HepG2 (cell line): ENCODE measurements at regions not wholly inside any gene's neighbourhood (a gene's known extent, or its start where the extent isn't known, plus 50 kb on each side); places are given as distances from the start of the nearest gene placed in this dataset.

Source experiments
- ATAC-seq: fragments of 200-7000 bp; cut with Tn5 transposase; 3 replicates; pipeline ENCODE4 v1.9.1; 2020; ENCODE audit warnings: mild to moderate bottlenecking, moderate library complexity
- BruUV-seq: library from RNA; stranded (reverse); fragments of 400-500 nt; replicated peaks from 2 replicates; lab custom pipeline; 2021; lab: Mats Ljungman, UMichigan
- CTCF ChIA-PET: fragments of 300-600 bp; formaldehyde crosslinking; extraction: SDS; loops from one replicate; lab custom pipeline; 2021; ENCODE audit warnings: low total read pairs, inconsistent platforms, low intra/inter-chr PET ratio; lab: Yijun Ruan, JAX
- POLR2A ChIA-PET: fragments of 350-600 bp; sonication (Branson Sonifier 250); formaldehyde crosslinking; loops from one replicate; lab custom pipeline; 2020; ENCODE audit warnings: antibody characterized with exemption, inconsistent platforms; lab: Yijun Ruan, JAX
- DNase-seq: peaks from one replicate; pipeline ENCODE4 v3.0.0-alpha.2; 2015; ENCODE audit warnings: low spot score
- FAIRE-seq: peaks from 3 replicates; lab custom pipeline; 2011; peaks lifted over from hg19 to GRCh38; lab: Jason Lieb, UNC
- H2AFZ ChIP-seq: one replicate; pipeline ENCODE4 v1.6.1; 2011; ENCODE audit warnings: low read length, inconsistent platforms
- H3K27ac ChIP-seq: fragments of 300-600 bp; 3 replicates; pipeline ENCODE4 v1.8.0; 2011; ENCODE audit warnings: mixed run types, mild to moderate bottlenecking, mixed read lengths, low read length, inconsistent platforms; ENCODE audit not compliant: insufficient read depth; ENCODE audit errors: extremely low read length
- H3K27me3 ChIP-seq, 2 experiments: fragments of 200-600 bp in 1 of 2; 2 replicates in 1 of 2; 3 replicates in 1 of 2; pipeline versions ENCODE4 v1.6.0 to v1.8.0; 2011; ENCODE audit warnings: low read length in 2 of 2, mild to moderate bottlenecking in 2 of 2, moderate library complexity in 2 of 2, inconsistent platforms in 1 of 2; ENCODE audit not compliant: insufficient read depth in 2 of 2, control insufficient read depth in 1 of 2
- H3K36me3 ChIP-seq, 2 experiments: fragments of 200-600 bp in 1 of 2; replicated peaks in 1 of 2; 2 replicates in 1 of 2; 3 replicates in 1 of 2; pipeline versions ENCODE4 v1.5.1 to v1.8.0; 2011; ENCODE audit warnings: low read length in 2 of 2, inconsistent platforms in 1 of 2; ENCODE audit not compliant: insufficient read depth in 2 of 2, control insufficient read depth in 1 of 2
- H3K4me1 ChIP-seq: 2 replicates; pipeline ENCODE4 v1.5.1; 2012; ENCODE audit warnings: low read length, inconsistent platforms; ENCODE audit not compliant: insufficient read depth
- H3K4me2 ChIP-seq: 2 replicates; pipeline ENCODE4 v1.6.0; 2011; ENCODE audit warnings: low read depth, low read length, inconsistent platforms
- H3K4me3 ChIP-seq, 3 experiments: fragments of 200-600 bp in 1 of 3; sonication (generic), shearing (Covaris generic) in 1 of 3; replicated peaks in 1 of 3; 2 replicates each; pipeline ENCODE4 v1.5.1; 2011 to 2016; ENCODE audit warnings: low read length in 3 of 3, inconsistent platforms in 2 of 3, low read depth in 2 of 3, mild to moderate bottlenecking in 2 of 3, control low read depth in 1 of 3, mixed read lengths in 1 of 3; ENCODE audit not compliant: insufficient read depth in 1 of 3
- H3K79me2 ChIP-seq: one replicate; pipeline ENCODE4 v1.6.1; 2011; ENCODE audit warnings: low read length, inconsistent platforms; ENCODE audit not compliant: insufficient read depth
- H3K9ac ChIP-seq: 2 replicates; pipeline ENCODE4 v1.6.0; 2011; ENCODE audit warnings: mild to moderate bottlenecking, low read depth, low read length, inconsistent platforms; ENCODE audit not compliant: insufficient read depth
- H3K9me3 ChIP-seq: 2 replicates; pipeline ENCODE4 v1.5.1; 2012; ENCODE audit warnings: mild to moderate bottlenecking, low read length
- H4K20me1 ChIP-seq: 2 replicates; pipeline ENCODE4 v1.6.0; 2011; ENCODE audit warnings: inconsistent platforms, mild to moderate bottlenecking, low read length, moderate library complexity; ENCODE audit not compliant: insufficient read depth
- ARNT2 ChIP-seq: sonication (generic); formaldehyde crosslinking; IDR thresholded peaks from 2 replicates; pipeline ENCODE4 v1.8.0; 2022; ENCODE audit warnings: mild to moderate bottlenecking, low read depth, missing genetic modification reagents, moderate library complexity
- FOSL2 ChIP-seq: sonication (generic); formaldehyde crosslinking; IDR thresholded peaks from 2 replicates; pipeline ENCODE4 v1.4.0; 2020; ENCODE audit warnings: missing genetic modification reagents
- NCOR1 ChIP-seq: fragments of 200-600 bp; sonication (generic); IDR thresholded peaks from 2 replicates; pipeline ENCODE4 v1.7.0; 2017; ENCODE audit warnings: antibody characterized with exemption, low read length, borderline replicate concordance
- NFIC ChIP-seq: IDR thresholded peaks from 2 replicates; pipeline ENCODE4 v1.6.1; 2012; ENCODE audit warnings: mild to moderate bottlenecking, low read length, inconsistent platforms
- RBAK ChIP-seq: sonication (generic); formaldehyde crosslinking; IDR thresholded peaks from 2 replicates; pipeline ENCODE4 v1.5.1; 2020; ENCODE audit warnings: mild to moderate bottlenecking, missing genetic modification reagents
- RFX5 ChIP-seq: IDR thresholded peaks from 2 replicates; pipeline ENCODE4 v1.6.1; 2011; ENCODE audit warnings: low read depth, low read length, improper control_type of control experiment
- SALL1 ChIP-seq: sonication (generic); formaldehyde crosslinking; IDR thresholded peaks from 2 replicates; pipeline ENCODE4 v1.8.0; 2022; ENCODE audit warnings: mild to moderate bottlenecking, missing genetic modification reagents
- ZBED4 ChIP-seq: sonication (generic); formaldehyde crosslinking; IDR thresholded peaks from 2 replicates; pipeline ENCODE4 v1.4.0; 2020; ENCODE audit warnings: missing genetic modification reagents, borderline replicate concordance
- ZMYM3 ChIP-seq: sonication (generic); formaldehyde crosslinking; IDR thresholded peaks from 2 replicates; pipeline ENCODE4 v1.5.1; 2020; ENCODE audit warnings: mild to moderate bottlenecking, missing genetic modification reagents
- ZNF230 ChIP-seq: sonication (generic); formaldehyde crosslinking; IDR thresholded peaks from 2 replicates; pipeline ENCODE4 v1.4.0; 2020; ENCODE audit warnings: mild to moderate bottlenecking, missing genetic modification reagents
- ZNF296 ChIP-seq: sonication (generic); formaldehyde crosslinking; conservative IDR thresholded peaks from 2 replicates; pipeline ENCODE4 v1.5.0; 2020; ENCODE audit warnings: mild to moderate bottlenecking, missing genetic modification reagents
- ZNF33A ChIP-seq: sonication (generic); formaldehyde crosslinking; IDR thresholded peaks from 2 replicates; pipeline ENCODE4 v1.5.1; 2020; ENCODE audit warnings: missing genetic modification reagents, mild to moderate bottlenecking, moderate library complexity, borderline replicate concordance
- ZNF569 ChIP-seq: sonication (generic); formaldehyde crosslinking; IDR thresholded peaks from 2 replicates; pipeline ENCODE4 v1.5.0; 2020; ENCODE audit warnings: mild to moderate bottlenecking, missing genetic modification reagents, moderate library complexity, borderline replicate concordance
- ZNF761 ChIP-seq: sonication (generic); formaldehyde crosslinking; conservative IDR thresholded peaks from 2 replicates; pipeline ENCODE4 v1.4.0; 2020; ENCODE audit warnings: mild to moderate bottlenecking, missing genetic modification reagents
- ZNF781 ChIP-seq: sonication (generic); formaldehyde crosslinking; IDR thresholded peaks from 2 replicates; pipeline ENCODE4 v1.5.1; 2020; ENCODE audit warnings: borderline replicate concordance, mild to moderate bottlenecking, missing genetic modification reagents; ENCODE audit errors: not compliant biosample characterization
- ZSCAN21 ChIP-seq: sonication (generic); formaldehyde crosslinking; IDR thresholded peaks from 2 replicates; pipeline ENCODE4 v1.8.0; 2022; ENCODE audit warnings: mild to moderate bottlenecking, missing genetic modification reagents, moderate library complexity, borderline replicate concordance
- ZUFSP ChIP-seq: sonication (generic); formaldehyde crosslinking; IDR thresholded peaks from 2 replicates; pipeline ENCODE4 v1.9.0; 2021; ENCODE audit warnings: missing genetic modification reagents, mild to moderate bottlenecking, borderline replicate concordance
- WGBS: methylation state at CpG from one replicate; pipeline ENCODE4 v1.1.6; 2017; ENCODE audit warnings: low lambda C conversion rate; 5-methylcytosine and 5-hydroxymethylcytosine counted together
- in situ Hi-C: cut with HindIII; loops from 2 replicates; pipeline ENCODE4 v1.10.0; 2017; ENCODE audit warnings: low pct_unique_long_range_greater_than_20kb; ENCODE audit not compliant: extremely low pct_ligation_motif_present
- intact Hi-C: fragments of 100-400 bp; cut with micrococcal nuclease; formaldehyde crosslinking; loops from one replicate; pipeline ENCODE4 v1.10.0; 2022; ENCODE audit not compliant: unreplicated experiment

- no peak for TF ChIP-seq NCOR1
- TF ChIP-seq ZNF569, result no peak
- TF ChIP-seq ZNF296 (CRISPR knock-in tag), result no peak
Observed at GRCh38 chr7:68544851-68545250, 1053.4 kb upstream of the AUTS2 start (continued).

GRCh38 chr7:68547181-68547580, 1051.1 kb upstream of the AUTS2 start:
- in situ Hi-C loops, result no loop called here
- BruUV-seq, result no TSS peak
- POLR2A ChIA-PET, result no interaction called here

GRCh38 chr7:68547799-68548198, 1050.5 kb upstream of the AUTS2 start:
- H4K20me1 ChIP-seq, result no peaks in the 10 kb centered on the region
- intact Hi-C loops, result no loop called here
- no TSS peak for BruUV-seq
- FAIRE-seq (no peak), DNase-seq (no peak), ATAC-seq (no peak)
- H3K4me2 ChIP-seq, result no peak overlapping the region
- in situ Hi-C loops, result no loop called here
- no peak overlapping the region for H3K9ac ChIP-seq
- 19% methylated on average over 10 of the region's 10 CpGs for WGBS
- H3K27me3 ChIP-seq, result no peaks in the 10 kb centered on the region
- no peak overlapping the region for H3K4me3 ChIP-seq
- no peaks in the 10 kb centered on the region for H3K9me3 ChIP-seq
- no peak overlapping the region for H3K27ac ChIP-seq
- no peaks in the 10 kb centered on the region for H3K4me1 ChIP-seq
- ChIA-PET CTCF (no interaction called here), POLR2A (no interaction called here)
- no peaks in the 10 kb centered on the region for H3K36me3 ChIP-seq
- no peaks in the 10 kb centered on the region for H3K79me2 ChIP-seq
- no peak overlapping the region for H2AFZ ChIP-seq
- no peak for TF ChIP-seq FOSL2 (CRISPR knock-in tag)
- TF ChIP-seq NFIC, result no peak
- no peak for TF ChIP-seq ZBED4 (CRISPR knock-in tag)
- no peak for TF ChIP-seq ZNF230 (CRISPR knock-in tag)
- TF ChIP-seq ZNF761 (CRISPR knock-in tag), result no peak
- TF ChIP-seq ZUFSP (CRISPR knock-in tag), result no peak
- TF ChIP-seq SALL1, result no peak
- TF ChIP-seq ZMYM3 (CRISPR knock-in tag), result no peak

More at GRCh38 chr7:68547181-68547580, 1051.1 kb upstream of the AUTS2 start:
- Histone ChIP-seq H3K4me2 (no peak overlapping the region), H3K4me3 (no peak overlapping the region), H3K79me2 (no peaks in the 10 kb centered on the region), H3K9ac (no peak overlapping the region), H3K27ac (no peak overlapping the region), H2AFZ (no peak overlapping the region), H3K4me1 (no peaks in the 10 kb centered on the region), H3K36me3 (no peaks in the 10 kb centered on the region), H4K20me1 (no peaks in the 10 kb centered on the region), H3K27me3 (no peaks in the 10 kb centered on the region), H3K9me3 (no peaks in the 10 kb centered on the region)
- CTCF ChIA-PET, result no interaction called here
- intact Hi-C loops, result no loop called here
- no peak for ATAC-seq
- no peak for TF ChIP-seq ZSCAN21
- no peak for TF ChIP-seq ZNF33A (CRISPR knock-in tag)
- no peak for TF ChIP-seq ZNF781 (CRISPR knock-in tag)
- no peak for TF ChIP-seq ARNT2 (CRISPR knock-in tag)
- no peak for TF ChIP-seq RBAK (CRISPR knock-in tag)
- no peak for TF ChIP-seq RFX5
- 27% methylated on average over 6 of the region's 6 CpGs for WGBS
- DNase-seq, result no peak
- no peak for FAIRE-seq
